RWPE2 (cell line): ENCODE measurements at regions not wholly inside any gene's neighbourhood (a gene's known extent, or its start where the extent isn't known, plus 50 kb on each side); places are given as distances from the start of the nearest gene placed in this dataset.

ENCODE experiments used
- ATAC-seq: fragments of 200-7000 bp; cut with Tn5 transposase; 3 replicates; pipeline ENCODE4 v1.9.1; 2021; ENCODE audit warnings: low read depth
- DNase-seq: peaks from one replicate; pipeline ENCODE4 v3.0.0-alpha.2; 2020; ENCODE audit warnings: low spot score
- H3K27ac ChIP-seq: fragments of 450-650 bp; 2 replicates; pipeline ENCODE4 v1.5.1; 2017; ENCODE audit warnings: mild to moderate bottlenecking; ENCODE audit not compliant: poor library complexity, severe bottlenecking
- H3K27me3 ChIP-seq: fragments of 250-450 bp; sonication (Bioruptor Pico); 2 replicates; pipeline ENCODE4 v1.5.1; 2021; ENCODE audit warnings: mild to moderate bottlenecking, moderate library complexity; ENCODE audit not compliant: insufficient read depth, poor library complexity, severe bottlenecking
- H3K36me3 ChIP-seq: fragments of 250-450 bp; sonication (Bioruptor Pico); 2 replicates; pipeline ENCODE4 v1.5.1; 2020; ENCODE audit warnings: low read depth, mild to moderate bottlenecking, moderate library complexity
- H3K4me1 ChIP-seq: fragments of 250-450 bp; sonication (Bioruptor Pico); 2 replicates; pipeline ENCODE4 v1.5.1; 2021; ENCODE audit warnings: mild to moderate bottlenecking, moderate library complexity; ENCODE audit not compliant: insufficient read depth, poor library complexity, severe bottlenecking
- H3K4me3 ChIP-seq: fragments of 250-450 bp; sonication (Bioruptor Pico); 2 replicates; pipeline ENCODE4 v1.5.1; 2021; ENCODE audit warnings: mild to moderate bottlenecking, moderate library complexity; ENCODE audit not compliant: severe bottlenecking
- H3K9me3 ChIP-seq: fragments of 250-450 bp; sonication (Bioruptor Pico); 2 replicates; pipeline ENCODE4 v1.5.1; 2021; ENCODE audit warnings: mild to moderate bottlenecking, moderate library complexity; ENCODE audit not compliant: severe bottlenecking
- TF ChIP-seq, protein P1 (sequence below): fragments of 450-650 bp; IDR thresholded peaks from one replicate; pipeline ENCODE4 v1.5.1; 2017; ENCODE audit warnings: mild to moderate bottlenecking, moderate library complexity; ENCODE audit not compliant: poor library complexity, severe bottlenecking

GRCh38 chr18:73691118-73691517 is 456.5 kb downstream of the FBXO15 start:
- Histone ChIP-seq H3K27me3 (no peaks in the 10 kb centered on the region), H3K4me3 (no peak overlapping the region), H3K36me3 (no peaks in the 10 kb centered on the region), H3K27ac (no peak overlapping the region), H3K4me1 (peaks cover 30% of the 10 kb centered on the region), H3K9me3 (no peaks in the 10 kb centered on the region)
- DNase-seq (no peak), ATAC-seq (no peak)
- TF ChIP-seq, protein P1, sequence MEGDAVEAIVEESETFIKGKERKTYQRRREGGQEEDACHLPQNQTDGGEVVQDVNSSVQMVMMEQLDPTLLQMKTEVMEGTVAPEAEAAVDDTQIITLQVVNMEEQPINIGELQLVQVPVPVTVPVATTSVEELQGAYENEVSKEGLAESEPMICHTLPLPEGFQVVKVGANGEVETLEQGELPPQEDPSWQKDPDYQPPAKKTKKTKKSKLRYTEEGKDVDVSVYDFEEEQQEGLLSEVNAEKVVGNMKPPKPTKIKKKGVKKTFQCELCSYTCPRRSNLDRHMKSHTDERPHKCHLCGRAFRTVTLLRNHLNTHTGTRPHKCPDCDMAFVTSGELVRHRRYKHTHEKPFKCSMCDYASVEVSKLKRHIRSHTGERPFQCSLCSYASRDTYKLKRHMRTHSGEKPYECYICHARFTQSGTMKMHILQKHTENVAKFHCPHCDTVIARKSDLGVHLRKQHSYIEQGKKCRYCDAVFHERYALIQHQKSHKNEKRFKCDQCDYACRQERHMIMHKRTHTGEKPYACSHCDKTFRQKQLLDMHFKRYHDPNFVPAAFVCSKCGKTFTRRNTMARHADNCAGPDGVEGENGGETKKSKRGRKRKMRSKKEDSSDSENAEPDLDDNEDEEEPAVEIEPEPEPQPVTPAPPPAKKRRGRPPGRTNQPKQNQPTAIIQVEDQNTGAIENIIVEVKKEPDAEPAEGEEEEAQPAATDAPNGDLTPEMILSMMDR, result no peak

GRCh38 chr18:73690222-73690621 is 457.4 kb downstream of the FBXO15 start:
- H3K27me3 ChIP-seq, result no peaks in the 10 kb centered on the region
- TF ChIP-seq, protein P1, result no peak
- H3K27ac ChIP-seq, result peak overlapping the region; percentile 93

DNA sequence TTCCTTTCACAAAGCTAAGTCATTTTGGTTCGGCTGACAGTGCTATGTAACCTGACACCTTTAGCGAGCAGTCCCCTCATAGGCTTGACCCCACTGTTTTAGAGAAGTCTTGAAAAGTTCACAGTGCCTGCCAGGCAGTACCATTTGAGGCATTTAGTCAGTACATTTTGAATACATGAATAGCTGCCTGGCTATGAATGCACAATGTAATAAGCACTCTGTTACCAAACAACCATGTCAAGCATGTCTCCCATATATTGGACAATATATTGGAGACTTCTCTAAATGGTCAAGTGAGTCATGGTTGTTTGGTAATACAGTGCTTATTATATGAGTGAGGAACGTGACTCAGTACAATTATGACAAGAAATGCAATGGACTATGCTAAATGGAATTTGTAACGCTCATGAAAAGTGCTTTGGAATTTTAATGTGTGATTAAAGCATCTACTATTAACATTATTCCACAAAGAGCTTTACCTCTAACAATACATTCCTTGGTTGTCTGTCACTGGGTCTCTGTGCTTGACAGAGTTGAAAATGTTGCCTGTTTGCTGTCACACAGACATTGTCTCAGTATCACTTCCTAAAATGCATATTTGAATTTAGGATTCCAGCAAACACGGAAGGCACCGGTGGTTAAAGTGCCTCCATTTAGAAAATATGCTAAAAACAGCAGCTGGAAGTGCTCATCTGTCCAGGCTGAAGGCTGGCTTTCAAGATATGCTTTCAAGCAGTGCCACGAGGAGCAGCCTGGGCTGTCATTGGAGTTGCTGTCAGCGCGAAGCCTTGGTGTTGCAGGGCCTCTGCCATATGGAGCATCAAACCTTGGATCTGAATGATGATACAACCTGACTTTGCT is 458.6 kb downstream of the FBXO15 start:
- no peaks in the 10 kb centered on the region for H3K27me3 ChIP-seq
- no peak for DNase-seq
- H3K36me3 ChIP-seq, result no peaks in the 10 kb centered on the region
- H3K27ac ChIP-seq, result peak overlapping the region; percentile 93
- TF ChIP-seq, protein P1, result no peak
- peak; percentile 86 for ATAC-seq
- H3K4me3 ChIP-seq, result no peak overlapping the region
- no peaks in the 10 kb centered on the region for H3K9me3 ChIP-seq
- H3K4me1 ChIP-seq, result peaks cover 43% of the 10 kb centered on the region

More at GRCh38 chr18:73690222-73690621, 457.4 kb downstream of the FBXO15 start:
- Histone ChIP-seq H3K4me3 (no peak overlapping the region), H3K9me3 (no peaks in the 10 kb centered on the region), H3K4me1 (peaks cover 32% of the 10 kb centered on the region), H3K36me3 (no peaks in the 10 kb centered on the region)
- no peak for DNase-seq
- no peak for ATAC-seq

GRCh38 chr18:73688161-73688560 is 459.5 kb downstream of the FBXO15 start:
- Histone ChIP-seq H3K36me3 (no peaks in the 10 kb centered on the region), H3K4me3 (no peak overlapping the region), H3K9me3 (no peaks in the 10 kb centered on the region), H3K4me1 (peaks cover 52% of the 10 kb centered on the region), H3K27me3 (no peaks in the 10 kb centered on the region), H3K27ac (peak overlapping the region; percentile 93)
- ATAC-seq (no peak), DNase-seq (no peak)
- TF ChIP-seq, protein P1, result no peak

DNA sequence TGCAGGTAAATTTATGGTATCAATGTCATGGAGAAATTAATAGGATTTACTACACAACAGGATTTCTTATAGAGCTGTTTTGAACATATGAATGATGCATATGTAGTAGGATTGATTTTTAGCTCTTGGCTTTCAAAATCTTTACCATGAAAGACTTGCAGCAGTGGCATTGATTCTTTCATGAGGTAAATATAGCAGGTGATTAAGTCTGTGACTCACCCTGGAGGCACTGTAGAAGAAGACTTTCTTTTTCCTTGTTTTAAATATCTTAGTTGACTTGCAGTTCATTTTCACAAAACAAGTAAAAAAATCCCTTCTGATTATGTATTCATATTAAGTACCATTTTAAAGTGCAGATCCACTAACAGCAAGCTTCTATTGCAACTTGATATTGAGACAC is 463.0 kb downstream of the FBXO15 start:
- no peak overlapping the region for H3K4me3 ChIP-seq
- DNase-seq, result no peak
- peak; percentile 31; the same call in 2 of the 3 replicates for ATAC-seq
- TF ChIP-seq, protein P1, result no peak
- no peaks in the 10 kb centered on the region for H3K36me3 ChIP-seq
- peaks cover 49% of the 10 kb centered on the region for H3K4me1 ChIP-seq
- no peaks in the 10 kb centered on the region for H3K9me3 ChIP-seq
- H3K27ac ChIP-seq, result peak overlapping the region; percentile 15
- no peaks in the 10 kb centered on the region for H3K27me3 ChIP-seq
